H1 (cell line): ENCODE measurements at regions not wholly inside any gene's neighbourhood (a gene's known extent, or its start where the extent isn't known, plus 50 kb on each side); places are given as distances from the start of the nearest gene placed in this dataset.

ENCODE experiments used
- CHD7 ChIP-seq: fragments of 300-600 bp; sonication (generic); IDR thresholded peaks from 2 replicates; pipeline ENCODE4 v1.7.1; 2012; ENCODE audit warnings: low read length, moderate library complexity, mild to moderate bottlenecking, inconsistent platforms; ENCODE audit not compliant: insufficient replicate concordance

- no peak for TF ChIP-seq CHD7
Observed at GRCh38 chr4:136687596-136687995, 844.7 kb downstream of the PCDH18 start (continued).
